ENCODE measurements at regions not wholly inside any gene's neighbourhood (a gene's known extent, or its start where the extent isn't known, plus 50 kb on each side); places are given as distances from the start of the nearest gene placed in this dataset.
A peak's percentile ranks its signal among the peaks of the same experiment; 100 is the strongest.

- no peaks in the 10 kb centered on the region for H3K27me3 ChIP-seq
- H3K27me3 Mint-ChIP-seq (ENCODE audit: insufficient read depth, low read depth) = peaks cover 4% of the 10 kb centered on the region
- peak overlapping the region; percentile 10 for H3K4me2 ChIP-seq
- no peak overlapping the region for H3K27ac Mint-ChIP-seq
- H3K79me2 ChIP-seq (ENCODE audit: low read depth) = no peaks in the 10 kb centered on the region
- H3K9me3 ChIP-seq (ENCODE audit: low read depth) = no peaks in the 10 kb centered on the region
- H3K9me3 Mint-ChIP-seq = peaks cover 5% of the 10 kb centered on the region
- no peaks in the 10 kb centered on the region for H4K20me1 ChIP-seq (ENCODE audit: low read depth)
- no peak overlapping the region for H3K27ac ChIP-seq
- H2AFZ ChIP-seq (replicated peaks) = peak overlapping the region; percentile 36
- no peaks in the 10 kb centered on the region for H3F3A ChIP-seq (ENCODE audit: low read depth)
- H3K36me3 ChIP-seq = no peaks in the 10 kb centered on the region
- H3K9ac ChIP-seq = no peak overlapping the region
- no peak for DNase-seq (ENCODE audit: low spot score)
- H3K4me1 Mint-ChIP-seq = peaks cover 6% of the 10 kb centered on the region
- no peak for TF ChIP-seq EZH2phosphoT487 (IDR thresholded peaks at IDR 0.05)
- TF ChIP-seq CTCF (IDR thresholded peaks at IDR 0.05) = no peak
- no peak for TF ChIP-seq EZH2 (IDR thresholded peaks at IDR 0.05)
- no peak overlapping the region for H3K4me3 ChIP-seq
- H3K4me3 Mint-ChIP-seq = no peak overlapping the region
- no peaks in the 10 kb centered on the region for H3K36me3 Mint-ChIP-seq
- peaks cover 7% of the 10 kb centered on the region for H3K4me1 ChIP-seq
Measured at GRCh38 chr11:109132539-109132938, 289.5 kb upstream of the C11orf87 start.

- Mint-ChIP-seq H3K4me3 (no peak overlapping the region), H3K27me3 (ENCODE audit: insufficient read depth, low read depth) (peaks cover 4% of the 10 kb centered on the region), H3K36me3 (no peaks in the 10 kb centered on the region), H3K9me3 (peaks cover 5% of the 10 kb centered on the region), H3K27ac (no peak overlapping the region), H3K4me1 (peaks cover 6% of the 10 kb centered on the region)
- no peak for DNase-seq (ENCODE audit: low spot score)
- H3K4me3 ChIP-seq = no peak overlapping the region
- H3K4me2 ChIP-seq = no peak overlapping the region
- H3K4me1 ChIP-seq = peaks cover 7% of the 10 kb centered on the region
- TF ChIP-seq EZH2 (IDR thresholded peaks at IDR 0.05) = no peak
- no peaks in the 10 kb centered on the region for H3K9me3 ChIP-seq (ENCODE audit: low read depth)
- H3K36me3 ChIP-seq = no peaks in the 10 kb centered on the region
- no peak overlapping the region for H2AFZ ChIP-seq (replicated peaks)
- H4K20me1 ChIP-seq (ENCODE audit: low read depth) = no peaks in the 10 kb centered on the region
- no peaks in the 10 kb centered on the region for H3F3A ChIP-seq (ENCODE audit: low read depth)
- no peaks in the 10 kb centered on the region for H3K27me3 ChIP-seq
- no peak overlapping the region for H3K27ac ChIP-seq
- no peak overlapping the region for H3K9ac ChIP-seq
- no peaks in the 10 kb centered on the region for H3K79me2 ChIP-seq (ENCODE audit: low read depth)
Measured at GRCh38 chr11:109133159-109133558, 288.8 kb upstream of the C11orf87 start.

GRCh38 chr11:109135627-109136026 lies 286.4 kb upstream of the C11orf87 start:
- peaks cover 7% of the 10 kb centered on the region for H3K9me3 Mint-ChIP-seq
- Histone ChIP-seq H3K9me3 (ENCODE audit: low read depth) (no peaks in the 10 kb centered on the region), H3K27ac (no peak overlapping the region), H3K79me2 (ENCODE audit: low read depth) (no peaks in the 10 kb centered on the region), H3K4me2 (no peak overlapping the region), H3K4me3 (no peak overlapping the region), H3K9ac (no peak overlapping the region), H3K4me1 (peaks cover 7% of the 10 kb centered on the region), H3F3A (ENCODE audit: low read depth) (no peaks in the 10 kb centered on the region), H4K20me1 (ENCODE audit: low read depth) (no peaks in the 10 kb centered on the region), H3K27me3 (no peaks in the 10 kb centered on the region), H3K36me3 (no peaks in the 10 kb centered on the region), H2AFZ (replicated peaks) (no peak overlapping the region)
- peaks cover 4% of the 10 kb centered on the region for H3K27me3 Mint-ChIP-seq (ENCODE audit: insufficient read depth, low read depth)
- no peak overlapping the region for H3K27ac Mint-ChIP-seq
- no peaks in the 10 kb centered on the region for H3K36me3 Mint-ChIP-seq
- peaks cover 6% of the 10 kb centered on the region for H3K4me1 Mint-ChIP-seq
- H3K4me3 Mint-ChIP-seq = no peak overlapping the region
- TF ChIP-seq EZH2phosphoT487 (IDR thresholded peaks at IDR 0.05) = no peak
- no peak for TF ChIP-seq CTCF (IDR thresholded peaks at IDR 0.05)
- no peak for TF ChIP-seq EZH2 (IDR thresholded peaks at IDR 0.05)
- DNase-seq (ENCODE audit: low spot score) = no peak

GRCh38 chr11:109138196-109138595 lies 283.8 kb upstream of the C11orf87 start:
- H3K9me3 ChIP-seq (ENCODE audit: low read depth) = no peaks in the 10 kb centered on the region
- H3K4me3 ChIP-seq = no peak overlapping the region
- Mint-ChIP-seq H3K27me3 (ENCODE audit: insufficient read depth, low read depth) (peaks cover 4% of the 10 kb centered on the region), H3K4me1 (peaks cover 2% of the 10 kb centered on the region), H3K9me3 (peaks cover 7% of the 10 kb centered on the region), H3K36me3 (no peaks in the 10 kb centered on the region), H3K4me3 (no peak overlapping the region), H3K27ac (no peak overlapping the region)
- no peaks in the 10 kb centered on the region for H3K27me3 ChIP-seq
- no peaks in the 10 kb centered on the region for H3F3A ChIP-seq (ENCODE audit: low read depth)
- no peak overlapping the region for H3K27ac ChIP-seq
- no peak overlapping the region for H3K9ac ChIP-seq
- no peaks in the 10 kb centered on the region for H4K20me1 ChIP-seq (ENCODE audit: low read depth)
- H3K36me3 ChIP-seq = no peaks in the 10 kb centered on the region
- no peak for DNase-seq (ENCODE audit: low spot score)
- no peak overlapping the region for H2AFZ ChIP-seq (replicated peaks)
- H3K4me1 ChIP-seq = peaks cover 3% of the 10 kb centered on the region
- no peaks in the 10 kb centered on the region for H3K79me2 ChIP-seq (ENCODE audit: low read depth)
- H3K4me2 ChIP-seq = no peak overlapping the region
- no peak for TF ChIP-seq EZH2 (IDR thresholded peaks at IDR 0.05)
- TF ChIP-seq CTCF (IDR thresholded peaks at IDR 0.05) = no peak
- no peak for TF ChIP-seq EZH2phosphoT487 (IDR thresholded peaks at IDR 0.05)

All from neural progenitor cell (in vitro differentiated cells).